ENCODE measurements at regions not wholly inside any gene's neighbourhood (a gene's known extent, or its start where the extent isn't known, plus 50 kb on each side); places are given as distances from the start of the nearest gene placed in this dataset.
A peak's percentile ranks its signal among the peaks of the same experiment; 100 is the strongest.

- TF ChIP-seq EP300 (IDR thresholded peaks at IDR 0.05) (no peak), POLR2A (IDR thresholded peaks at IDR 0.05) (no peak), CTCF (IDR thresholded peaks at IDR 0.05) (peak in 4 of 5 experiments; percentile 10 to 36 (median 26))
- H3K36me3 ChIP-seq: no peaks in the 10 kb centered on the region
- DNase-seq (ENCODE audit: low spot score in 2 of 2): no peak
- H3K27ac ChIP-seq: peak overlapping the region in 2 of 4 donors; percentile 34 to 39
- no peaks in the 10 kb centered on the region for H3K9me3 ChIP-seq
- no peak overlapping the region for H3K4me3 ChIP-seq
- no peaks in the 10 kb centered on the region for H3K27me3 ChIP-seq
- WGBS, 2 donors: 33 to 34% methylated on average over 10 of the region's 10 CpGs
- peaks cover 0 to 13% (median 0%) of the 10 kb centered on the region in 4 donors for H3K4me1 ChIP-seq
These were observed 83.4 kb downstream of the UCHL1 start for GRCh38 chr4:41339812-41340809.

- H3K4me3 ChIP-seq: no peak overlapping the region
- DNase-seq (ENCODE audit: low spot score in 2 of 2): no peak
- no peaks in the 10 kb centered on the region for H3K4me1 ChIP-seq
- peaks cover 0 to 6% (median 0%) of the 10 kb centered on the region in 4 donors for H3K9me3 ChIP-seq
- no peaks in the 10 kb centered on the region for H3K27me3 ChIP-seq
- no peak overlapping the region for H3K27ac ChIP-seq
- H3K36me3 ChIP-seq: no peaks in the 10 kb centered on the region
- 45 to 47% methylated on average over 3 of the region's 3 CpGs for WGBS, 2 donors
- no peak for TF ChIP-seq POLR2A (IDR thresholded peaks at IDR 0.05)
- no peak for TF ChIP-seq EP300 (IDR thresholded peaks at IDR 0.05)
- no peak for TF ChIP-seq CTCF (IDR thresholded peaks at IDR 0.05)
These were observed 89.8 kb downstream of the UCHL1 start for GRCh38 chr4:41346306-41347061.

- no peak overlapping the region for H3K27ac ChIP-seq
- TF ChIP-seq CTCF (IDR thresholded peaks at IDR 0.05): no peak
- no peak for TF ChIP-seq POLR2A (IDR thresholded peaks at IDR 0.05)
- TF ChIP-seq EP300 (IDR thresholded peaks at IDR 0.05): no peak
- H3K9me3 ChIP-seq: peaks cover 0 to 11% (median 0%) of the 10 kb centered on the region in 4 donors
- no peaks in the 10 kb centered on the region for H3K4me1 ChIP-seq
- H3K27me3 ChIP-seq: no peaks in the 10 kb centered on the region
- H3K36me3 ChIP-seq: no peaks in the 10 kb centered on the region
- DNase-seq (ENCODE audit: low spot score in 2 of 2): no peak
- H3K4me3 ChIP-seq: no peak overlapping the region
These were observed 92.3 kb downstream of the UCHL1 start for GRCh38 chr4:41349021-41349420.

GRCh38 chr4:41358647-41359421 lies 102.1 kb downstream of the UCHL1 start:
- no peak for DNase-seq (ENCODE audit: low spot score in 2 of 2)
- Histone ChIP-seq H3K27ac (no peak overlapping the region), H3K27me3 (peaks cover 0 to 3% of the 10 kb centered on the region in 2 donors), H3K4me3 (no peak overlapping the region), H3K4me1 (peaks cover 0 to 35% (median 5%) of the 10 kb centered on the region in 4 donors), H3K9me3 (peaks cover 0 to 5% (median 0%) of the 10 kb centered on the region in 4 donors), H3K36me3 (no peaks in the 10 kb centered on the region)
- TF ChIP-seq EP300 (IDR thresholded peaks at IDR 0.05) (no peak), POLR2A (IDR thresholded peaks at IDR 0.05) (no peak), CTCF (IDR thresholded peaks at IDR 0.05) (no peak)
- WGBS, 2 donors: 86% methylated on average over 13 of the region's 13 CpGs
